Prostate gland (tissue), 2 donors: ENCODE measurements at regions not wholly inside any gene's neighbourhood (a gene's known extent, or its start where the extent isn't known, plus 50 kb on each side); places are given as distances from the start of the nearest gene placed in this dataset.

Source experiments
- POLR2A ChIP-seq: fragments of 450-650 bp; IDR thresholded peaks from one replicate; pipeline ENCODE4 v1.6.1; 2016; ENCODE audit warnings: antibody characterized with exemption, mild to moderate bottlenecking
- POLR2AphosphoS5 ChIP-seq: sonication (generic); formaldehyde crosslinking; IDR thresholded peaks from one replicate; pipeline ENCODE4 v1.6.1; 2017; ENCODE audit warnings: antibody characterized with exemption
- TF ChIP-seq, protein P1 (sequence below), 4 experiments: fragments of 200-600 bp in 2 of 4; fragments of 450-650 bp in 2 of 4; sonication (generic) in 2 of 4; IDR thresholded peaks; 1 replicate in 3 of 4; 2 replicates in 1 of 4; pipeline ENCODE4 v1.5.1; 2016 to 2019; ENCODE audit warnings: antibody characterized with exemption in 4 of 4, mild to moderate bottlenecking in 2 of 4, moderate library complexity in 2 of 4

DNA sequence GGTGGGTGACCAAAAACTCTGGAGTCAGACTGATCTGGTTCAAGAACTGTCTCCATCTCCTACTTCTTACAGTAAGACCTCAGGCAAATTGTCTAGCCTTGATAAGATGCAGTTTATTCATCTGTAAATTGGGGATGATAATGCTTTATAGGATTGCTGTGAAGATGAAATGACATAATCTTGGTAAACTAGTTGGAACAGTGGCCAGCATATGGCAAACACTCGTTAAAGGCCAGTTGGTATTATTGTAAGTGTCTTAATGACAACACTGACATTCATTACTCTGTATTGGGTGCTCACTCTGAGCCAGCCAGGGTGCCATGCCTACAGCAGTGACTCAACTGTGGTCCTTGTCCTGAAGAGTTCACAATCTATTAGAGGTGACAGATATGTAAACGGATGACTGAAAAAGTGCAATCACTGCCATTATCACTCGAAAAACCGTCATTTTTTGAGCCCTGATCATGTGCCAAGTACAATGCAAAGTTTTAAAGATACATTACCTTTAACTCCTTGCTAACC is 84.9 kb upstream of the HSPA9 start:
- TF ChIP-seq, protein P1, sequence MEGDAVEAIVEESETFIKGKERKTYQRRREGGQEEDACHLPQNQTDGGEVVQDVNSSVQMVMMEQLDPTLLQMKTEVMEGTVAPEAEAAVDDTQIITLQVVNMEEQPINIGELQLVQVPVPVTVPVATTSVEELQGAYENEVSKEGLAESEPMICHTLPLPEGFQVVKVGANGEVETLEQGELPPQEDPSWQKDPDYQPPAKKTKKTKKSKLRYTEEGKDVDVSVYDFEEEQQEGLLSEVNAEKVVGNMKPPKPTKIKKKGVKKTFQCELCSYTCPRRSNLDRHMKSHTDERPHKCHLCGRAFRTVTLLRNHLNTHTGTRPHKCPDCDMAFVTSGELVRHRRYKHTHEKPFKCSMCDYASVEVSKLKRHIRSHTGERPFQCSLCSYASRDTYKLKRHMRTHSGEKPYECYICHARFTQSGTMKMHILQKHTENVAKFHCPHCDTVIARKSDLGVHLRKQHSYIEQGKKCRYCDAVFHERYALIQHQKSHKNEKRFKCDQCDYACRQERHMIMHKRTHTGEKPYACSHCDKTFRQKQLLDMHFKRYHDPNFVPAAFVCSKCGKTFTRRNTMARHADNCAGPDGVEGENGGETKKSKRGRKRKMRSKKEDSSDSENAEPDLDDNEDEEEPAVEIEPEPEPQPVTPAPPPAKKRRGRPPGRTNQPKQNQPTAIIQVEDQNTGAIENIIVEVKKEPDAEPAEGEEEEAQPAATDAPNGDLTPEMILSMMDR (IDR thresholded peaks at IDR 0.05): no peak
- no peak for TF ChIP-seq POLR2A
- TF ChIP-seq POLR2AphosphoS5: peak; percentile 40
